Activated B cell treated with CpG ODN at 0.5 μM for 24 hours (primary cell): ENCODE measurements at regions not wholly inside any gene's neighbourhood (a gene's known extent, or its start where the extent isn't known, plus 50 kb on each side); places are given as distances from the start of the nearest gene placed in this dataset.

Experiments used
- ATAC-seq: fragments of 200-7000 bp; cut with Tn5 transposase; one replicate; pipeline ENCODE4 v1.10.0; 2021; ENCODE audit warnings: low read depth, mild to moderate bottlenecking, moderate library complexity
- CTCF ChIA-PET: fragments of 350-600 bp; sonication (Branson Sonifier 250); formaldehyde crosslinking; loops from one replicate; lab custom pipeline; 2021; ENCODE audit warnings: antibody characterized with exemption; lab: Charles Lee
- POLR2A ChIA-PET: fragments of 350-600 bp; sonication (Branson Sonifier 250); formaldehyde crosslinking; loops from one replicate; lab custom pipeline; 2021; ENCODE audit warnings: antibody characterized with exemption; lab: Charles Lee
- DNase-seq: peaks from one replicate; pipeline ENCODE4 v3.0.0; 2022
- H3K27ac Mint-ChIP-seq: one replicate; pipeline ENCODE4 v1.8.0; 2020; ENCODE audit warnings: mixed read lengths
- H3K27me3 Mint-ChIP-seq: one replicate; pipeline ENCODE4 v1.8.0; 2021; ENCODE audit warnings: mixed read lengths
- H3K36me3 Mint-ChIP-seq: one replicate; pipeline ENCODE4 v1.8.0; 2021; ENCODE audit warnings: low read depth, mixed read lengths
- H3K4me1 Mint-ChIP-seq: one replicate; pipeline ENCODE4 v1.8.0; 2021; ENCODE audit warnings: mixed read lengths
- H3K4me3 Mint-ChIP-seq: one replicate; pipeline ENCODE4 v1.8.0; 2020; ENCODE audit warnings: mild to moderate bottlenecking, mixed read lengths
- H3K9me3 Mint-ChIP-seq: one replicate; pipeline ENCODE4 v1.8.0; 2020; ENCODE audit warnings: mixed read lengths
- CTCF ChIP-seq: fragments of 200-600 bp; IDR thresholded peaks from one replicate; pipeline ENCODE4 v1.8.0; 2022; ENCODE audit warnings: antibody characterized with exemption, mild to moderate bottlenecking
- intact Hi-C: fragments of 100-400 bp; cut with micrococcal nuclease; formaldehyde crosslinking; loops from one replicate; pipeline ENCODE4 v1.15.1; 2024

GRCh38 chr2:224325941-224326340 lies 76.0 kb downstream of the FAM124B start:
- ATAC-seq (no peak), DNase-seq (no peak)
- Mint-ChIP-seq H3K4me1 (no peaks in the 10 kb centered on the region), H3K36me3 (no peaks in the 10 kb centered on the region), H3K9me3 (no peaks in the 10 kb centered on the region), H3K4me3 (no peak overlapping the region), H3K27me3 (peaks cover 26% of the 10 kb centered on the region), H3K27ac (no peak overlapping the region)
- POLR2A ChIA-PET: no interaction called here
- intact Hi-C loops: no loop called here
- TF ChIP-seq CTCF: no peak
- CTCF ChIA-PET: no interaction called here

- ChIA-PET POLR2A (no interaction called here), CTCF (no interaction called here)
- intact Hi-C loops: no loop called here
- H3K4me1 Mint-ChIP-seq: no peaks in the 10 kb centered on the region
- no peaks in the 10 kb centered on the region for H3K9me3 Mint-ChIP-seq
- TF ChIP-seq CTCF: no peak
- peaks cover 34% of the 10 kb centered on the region for H3K27me3 Mint-ChIP-seq
- ATAC-seq: no peak
- no peak overlapping the region for H3K4me3 Mint-ChIP-seq
- H3K36me3 Mint-ChIP-seq: no peaks in the 10 kb centered on the region
- no peak for DNase-seq
- H3K27ac Mint-ChIP-seq: no peak overlapping the region
Observed at GRCh38 chr2:224324604-224325003, 77.3 kb downstream of the FAM124B start.

- H3K27me3 Mint-ChIP-seq: peaks cover 25% of the 10 kb centered on the region
- no peak for TF ChIP-seq CTCF
- H3K36me3 Mint-ChIP-seq: no peaks in the 10 kb centered on the region
- no peak overlapping the region for H3K27ac Mint-ChIP-seq
- H3K9me3 Mint-ChIP-seq: no peaks in the 10 kb centered on the region
- no peak overlapping the region for H3K4me3 Mint-ChIP-seq
- intact Hi-C loops: no loop called here
- ChIA-PET POLR2A (no interaction called here), CTCF (no interaction called here)
- no peak for DNase-seq
- H3K4me1 Mint-ChIP-seq: no peaks in the 10 kb centered on the region
- no peak for ATAC-seq
Observed at GRCh38 chr2:224320660-224321059, 81.2 kb downstream of the FAM124B start.

GRCh38 chr2:224319750-224320149 lies 82.2 kb downstream of the FAM124B start:
- ChIA-PET POLR2A (no interaction called here), CTCF (interaction anchor here (0.6 kb wide), 1 partner anchor 12 kb away, joined by 3 read pairs; no protein-coding TSS in a partner anchor)
- Mint-ChIP-seq H3K4me3 (no peak overlapping the region), H3K9me3 (no peaks in the 10 kb centered on the region), H3K36me3 (no peaks in the 10 kb centered on the region), H3K27me3 (peaks cover 25% of the 10 kb centered on the region), H3K4me1 (no peaks in the 10 kb centered on the region), H3K27ac (no peak overlapping the region)
- intact Hi-C loops: no loop called here
- no peak for ATAC-seq
- TF ChIP-seq CTCF: no peak
- DNase-seq: no peak

- DNase-seq (no peak), ATAC-seq (no peak)
- Mint-ChIP-seq H3K36me3 (no peaks in the 10 kb centered on the region), H3K4me1 (peaks cover 4% of the 10 kb centered on the region), H3K27me3 (peaks cover 15% of the 10 kb centered on the region), H3K4me3 (no peak overlapping the region), H3K9me3 (no peaks in the 10 kb centered on the region), H3K27ac (no peak overlapping the region)
- ChIA-PET CTCF (interaction anchor here (1.3 kb wide), 1 partner anchor 31 kb away, joined by 3 read pairs; no protein-coding TSS in a partner anchor), POLR2A (no interaction called here)
- intact Hi-C loops: no loop called here
- no peak for TF ChIP-seq CTCF
Observed at GRCh38 chr2:224312741-224313140, 89.2 kb downstream of the FAM124B start.
